GM12878 (cell line): ENCODE measurements at regions not wholly inside any gene's neighbourhood (a gene's known extent, or its start where the extent isn't known, plus 50 kb on each side); places are given as distances from the start of the nearest gene placed in this dataset.

Experiments
- ATAC-seq: fragments of 200-7000 bp; cut with Tn5 transposase; 3 replicates; pipeline ENCODE4 v1.9.1; 2020; ENCODE audit warnings: mild to moderate bottlenecking, moderate library complexity
- BruUV-seq: library from RNA; stranded (reverse); fragments of 400-500 nt; replicated peaks from 2 replicates; lab custom pipeline; 2021; lab: Mats Ljungman, UMichigan
- CTCF ChIA-PET: fragments of 300-600 bp; sonication (Branson Sonifier 250); formaldehyde crosslinking; extraction: SDS; loops from one replicate; lab custom pipeline; 2021; ENCODE audit warnings: inconsistent platforms; lab: Yijun Ruan, JAX
- POLR2A ChIA-PET: fragments of 350-600 bp; formaldehyde crosslinking; extraction: SDS; loops from one replicate; lab custom pipeline; 2021; ENCODE audit warnings: inconsistent platforms; lab: Charles Lee
- RAD21 ChIA-PET: fragments of 300-600 bp; sonication (Branson Sonifier 250); formaldehyde crosslinking; loops from one replicate; lab custom pipeline; 2023; ENCODE audit warnings: antibody characterized with exemption; ENCODE audit not compliant: unreplicated experiment; lab: Charles Lee
- SMC1A ChIA-PET: fragments of 300-600 bp; sonication (Branson Sonifier 250); formaldehyde crosslinking; loops from one replicate; lab custom pipeline; 2023; ENCODE audit not compliant: unreplicated experiment, uncharacterized antibody; lab: Charles Lee
- DNase-seq: peaks from one replicate; pipeline ENCODE4 v3.0.0-alpha.2; 2011; ENCODE audit warnings: low read depth, low spot score
- FAIRE-seq: peaks from 3 replicates; lab custom pipeline; 2011; peaks lifted over from hg19 to GRCh38; lab: Jason Lieb, UNC
- H2AFZ ChIP-seq: 2 replicates; pipeline ENCODE4 v1.6.0; 2011; ENCODE audit warnings: low read depth, low read length, control low read depth; ENCODE audit not compliant: control insufficient read depth
- H3K27ac ChIP-seq: 2 replicates; pipeline ENCODE4 v1.5.1; 2011; ENCODE audit warnings: control low read depth; ENCODE audit not compliant: control insufficient read depth, insufficient read depth
- H3K27me3 ChIP-seq, 2 experiments: replicated peaks in 1 of 2; 2 replicates each; pipeline versions ENCODE4 v1.6.0 to v1.6.1; 2011; ENCODE audit warnings: low read length in 1 of 2; ENCODE audit not compliant: control insufficient read depth in 2 of 2, insufficient read depth in 2 of 2
- H3K36me3 ChIP-seq, 2 experiments: 2 replicates each; pipeline ENCODE4 v1.5.1; 2011; ENCODE audit warnings: low read length in 1 of 2; ENCODE audit not compliant: control insufficient read depth in 2 of 2, insufficient read depth in 2 of 2
- H3K4me1 ChIP-seq: 2 replicates; pipeline ENCODE4 v1.6.1; 2011; ENCODE audit warnings: mild to moderate bottlenecking, low read length, moderate library complexity, mixed read lengths; ENCODE audit not compliant: control insufficient read depth, insufficient read depth
- H3K4me2 ChIP-seq: 2 replicates; pipeline ENCODE4 v1.6.0; 2011; ENCODE audit warnings: control low read depth; ENCODE audit not compliant: control insufficient read depth, insufficient read depth
- H3K4me3 ChIP-seq: fragments of 200-600 bp; sonication (generic); 2 replicates; pipeline ENCODE4 v1.5.1; 2016
- H3K79me2 ChIP-seq: 2 replicates; pipeline ENCODE4 v1.6.0; 2011; ENCODE audit warnings: low read length; ENCODE audit not compliant: control insufficient read depth, insufficient read depth
- H3K9ac ChIP-seq: 2 replicates; pipeline ENCODE4 v1.8.0; 2011; ENCODE audit warnings: low read length, control low read depth, mixed read lengths; ENCODE audit not compliant: control insufficient read depth, insufficient read depth
- H3K9me3 ChIP-seq: replicated peaks from 3 replicates; pipeline ENCODE4 v1.5.1; 2011; ENCODE audit warnings: mild to moderate bottlenecking, low read length; ENCODE audit not compliant: control insufficient read depth, insufficient read depth
- H4K20me1 ChIP-seq: 2 replicates; pipeline ENCODE4 v1.6.0; 2011; ENCODE audit not compliant: control insufficient read depth, insufficient read depth
- CREM ChIP-seq: IDR thresholded peaks from 2 replicates; pipeline ENCODE4 v1.6.1; 2014; ENCODE audit warnings: antibody characterized with exemption, low read depth
- EED ChIP-seq: sonication (generic); IDR thresholded peaks from 2 replicates; pipeline ENCODE4 v1.6.1; 2016; ENCODE audit warnings: antibody characterized with exemption, low read depth
- HDAC6 ChIP-seq: fragments of 200-600 bp; sonication (generic); IDR thresholded peaks from one replicate; pipeline ENCODE4 v1.8.0; 2017; ENCODE audit warnings: antibody characterized with exemption; ENCODE audit not compliant: unreplicated experiment
- HDGF ChIP-seq: fragments of 450-650 bp; IDR thresholded peaks from 2 replicates; pipeline ENCODE4 v1.6.1; 2016; ENCODE audit warnings: antibody characterized with exemption
- IKZF1 ChIP-seq: fragments of 450-650 bp; conservative IDR thresholded peaks from 2 replicates; pipeline ENCODE4 v1.6.1; 2017; ENCODE audit warnings: antibody characterized with exemption, mild to moderate bottlenecking
- IRF3 ChIP-seq: fragments of 450-650 bp; IDR thresholded peaks from 2 replicates; pipeline ENCODE4 v1.6.1; 2014; ENCODE audit warnings: mild to moderate bottlenecking
- KAT2A ChIP-seq: conservative IDR thresholded peaks from 2 replicates; pipeline ENCODE4 v1.6.1; 2011; ENCODE audit warnings: low read depth, low read length; ENCODE audit not compliant: control insufficient read depth
- NR2C2 ChIP-seq: IDR thresholded peaks from 2 replicates; pipeline ENCODE4 v1.6.1; 2011; ENCODE audit warnings: borderline replicate concordance, low read depth; ENCODE audit not compliant: control insufficient read depth, insufficient read length
- PRDM15 ChIP-seq: fragments of 450-650 bp; formaldehyde crosslinking; IDR thresholded peaks from 2 replicates; pipeline ENCODE4 v1.4.0; 2020; ENCODE audit warnings: mild to moderate bottlenecking, moderate library complexity
- RBBP5 ChIP-seq: fragments of 200-600 bp; sonication (generic); conservative IDR thresholded peaks from 2 replicates; pipeline ENCODE4 v1.6.1; 2016
- TAF1 ChIP-seq: IDR thresholded peaks from 2 replicates; pipeline ENCODE4 v1.6.1; 2011; ENCODE audit warnings: mild to moderate bottlenecking, low read depth, low read length, borderline replicate concordance
- TARDBP ChIP-seq: IDR thresholded peaks from 2 replicates; pipeline ENCODE4 v1.6.1; 2016; ENCODE audit warnings: borderline replicate concordance
- ZZZ3 ChIP-seq: IDR thresholded peaks from 2 replicates; pipeline ENCODE4 v1.6.1; 2011; ENCODE audit warnings: low read depth; ENCODE audit not compliant: control insufficient read depth, insufficient read length
- in situ Hi-C: fragments of 300-500 bp; cut with MboI; formaldehyde crosslinking; loops from 9 replicates; pipeline ENCODE4 v1.14.3; 2018; ENCODE audit warnings: mixed read lengths
- intact Hi-C: fragments of 100-400 bp; cut with micrococcal nuclease; formaldehyde crosslinking; loops from one replicate; pipeline ENCODE4 v1.14.2; 2022; ENCODE audit not compliant: unreplicated experiment

GRCh38 chr9:79185866-79186265, 385.9 kb upstream of the TLE4 start:
- no peaks in the 10 kb centered on the region for H3K79me2 ChIP-seq
- RAD21 ChIA-PET = no interaction called here
- intact Hi-C loops (no loop called here), in situ Hi-C loops (no loop called here)
- H3K4me1 ChIP-seq = no peaks in the 10 kb centered on the region
- no peaks in the 10 kb centered on the region for H4K20me1 ChIP-seq
- no TSS peak for BruUV-seq
- no peak for TF ChIP-seq TARDBP
- TF ChIP-seq RBBP5 = no peak
- no peak for TF ChIP-seq HDAC6
- no peak for TF ChIP-seq IKZF1
- TF ChIP-seq NR2C2 = no peak
- no peak for TF ChIP-seq TAF1
- no peak for TF ChIP-seq HDGF
- no peak for TF ChIP-seq ZZZ3
- TF ChIP-seq KAT2A = no peak
- TF ChIP-seq IRF3 = no peak
- no peak for TF ChIP-seq CREM
- TF ChIP-seq EED = no peak
- TF ChIP-seq PRDM15 = no peak
- SMC1A ChIA-PET = no interaction called here
- no peak overlapping the region for H3K27ac ChIP-seq
- no peaks in the 10 kb centered on the region for H3K9me3 ChIP-seq
- POLR2A ChIA-PET = no interaction called here
- DNase-seq (no peak), FAIRE-seq (no peak), ATAC-seq (no peak)
- H3K27me3 ChIP-seq = no peaks in the 10 kb centered on the region
- no peaks in the 10 kb centered on the region for H3K36me3 ChIP-seq
- H3K4me2 ChIP-seq = no peak overlapping the region
- no peak overlapping the region for H3K9ac ChIP-seq
- H3K4me3 ChIP-seq = no peak overlapping the region
- CTCF ChIA-PET = no interaction called here
- no peak overlapping the region for H2AFZ ChIP-seq
